HCT116 (cell line): ENCODE measurements at regions not wholly inside any gene's neighbourhood (a gene's known extent, or its start where the extent isn't known, plus 50 kb on each side); places are given as distances from the start of the nearest gene placed in this dataset.

Experiments used
- ATAC-seq: fragments of 200-7000 bp; cut with Tn5 transposase; 2 replicates; pipeline ENCODE4 v1.9.1; 2020; ENCODE audit warnings: mild to moderate bottlenecking, moderate library complexity
- BruUV-seq: library from RNA; stranded (reverse); fragments of 400-500 nt; replicated peaks from 2 replicates; lab custom pipeline; 2021; lab: Mats Ljungman, UMichigan
- CTCF ChIA-PET: fragments of 300-600 bp; sonication (Branson Sonifier 250); formaldehyde crosslinking; loops from one replicate; lab custom pipeline; 2021; ENCODE audit warnings: antibody characterized with exemption; lab: Charles Lee
- POLR2A ChIA-PET: fragments of 300-600, 350-600 bp; sonication (Branson Sonifier 250); formaldehyde crosslinking; loops from one replicate; lab custom pipeline; 2021; ENCODE audit warnings: antibody characterized with exemption; lab: Charles Lee
- RAD21 ChIA-PET, 2 experiments: fragments of 300-600 bp; sonication (Branson Sonifier 250); formaldehyde crosslinking; loops; one replicate each; lab custom pipeline; 2023; ENCODE audit warnings: low total read pairs in 2 of 2; ENCODE audit not compliant: uncharacterized antibody in 2 of 2, unreplicated experiment in 2 of 2, low non-redundant PET in 1 of 2; lab: Charles Lee
- DNase-seq: peaks from one replicate; pipeline ENCODE4 v3.0.0-alpha.2; 2010; ENCODE audit warnings: low read depth, low spot score
- H2AFZ ChIP-seq: fragments of 200-600 bp; shearing (Covaris generic), sonication (generic); 2 replicates; pipeline ENCODE4 v1.6.1; 2017; ENCODE audit warnings: low read depth, mixed run types, mixed read lengths, antibody characterized with exemption, low read length; ENCODE audit not compliant: poor library complexity, severe bottlenecking
- H3K27ac ChIP-seq: 2 replicates; pipeline ENCODE4 v1.5.1; 2012; ENCODE audit warnings: low read depth, low read length
- H3K27me3 ChIP-seq: fragments of 200-600 bp; sonication (generic); 2 replicates; pipeline ENCODE4 v1.6.1; 2016; ENCODE audit warnings: mixed run types, low read length, mixed read lengths; ENCODE audit not compliant: insufficient read depth
- H3K36me3 ChIP-seq, 2 experiments: fragments of 200-500 bp in 1 of 2; fragments of 200-600 bp in 1 of 2; sonication (Bioruptor generic) in 1 of 2; sonication (generic) in 1 of 2; 2 replicates each; pipeline versions ENCODE4 v1.5.1 to v1.6.1; 2014 to 2016; ENCODE audit warnings: low read length in 2 of 2, inconsistent platforms in 1 of 2, mixed read lengths in 1 of 2, mixed run types in 1 of 2; ENCODE audit not compliant: insufficient read depth in 2 of 2, control insufficient read depth in 1 of 2
- H3K4me1 ChIP-seq, 2 experiments: fragments of 200-600 bp in 1 of 2; sonication (generic) in 1 of 2; 2 replicates each; pipeline versions ENCODE4 v1.5.1 to v1.6.1; 2012 to 2017; ENCODE audit warnings: low read length in 2 of 2, inconsistent platforms in 1 of 2, mild to moderate bottlenecking in 1 of 2, mixed read lengths in 1 of 2, mixed run types in 1 of 2, moderate library complexity in 1 of 2; ENCODE audit not compliant: insufficient read depth in 2 of 2, control insufficient read depth in 1 of 2
- H3K4me2 ChIP-seq: fragments of 200-600 bp; sonication (generic); 2 replicates; pipeline ENCODE4 v1.6.1; 2017; ENCODE audit warnings: mixed run types, low read length, mixed read lengths
- H3K4me3 ChIP-seq, 2 experiments: fragments of 200-600 bp in 1 of 2; sonication (generic) in 1 of 2; replicated peaks in 1 of 2; 2 replicates each; pipeline ENCODE4 v1.5.1; 2011 to 2016; ENCODE audit warnings: low read length in 2 of 2, control low read depth in 1 of 2, low read depth in 1 of 2, mild to moderate bottlenecking in 1 of 2, mixed read lengths in 1 of 2, mixed run types in 1 of 2
- H3K79me2 ChIP-seq: fragments of 200-600 bp; sonication (generic); 2 replicates; pipeline ENCODE4 v1.6.1; 2017; ENCODE audit warnings: mild to moderate bottlenecking, mixed run types, low read length, moderate library complexity, mixed read lengths; ENCODE audit not compliant: insufficient read depth
- H3K9ac ChIP-seq: fragments of 200-600 bp; sonication (generic); 2 replicates; pipeline ENCODE4 v1.6.1; 2016; ENCODE audit warnings: low read length, mixed read lengths
- H3K9me2 ChIP-seq: fragments of 200-600 bp; sonication (generic), shearing (Covaris generic); 2 replicates; pipeline ENCODE4 v1.6.1; 2017; ENCODE audit warnings: mixed run types, mild to moderate bottlenecking, moderate library complexity; ENCODE audit not compliant: insufficient read depth
- H3K9me3 ChIP-seq, 2 experiments: fragments of 200-500 bp in 1 of 2; fragments of 200-600 bp in 1 of 2; sonication (Bioruptor generic) in 1 of 2; sonication (generic) in 1 of 2; 2 replicates each; pipeline ENCODE4 v1.6.1; 2014 to 2017; ENCODE audit warnings: low read length in 2 of 2, mixed read lengths in 2 of 2, inconsistent platforms in 1 of 2, low read depth in 1 of 2, mild to moderate bottlenecking in 1 of 2, mixed run types in 1 of 2, moderate library complexity in 1 of 2; ENCODE audit not compliant: control insufficient read depth in 1 of 2, insufficient read depth in 1 of 2
- H4K20me1 ChIP-seq: fragments of 200-600 bp; sonication (generic), shearing (Covaris generic); 2 replicates; pipeline ENCODE4 v1.6.1; 2017; ENCODE audit warnings: mixed run types, mild to moderate bottlenecking, moderate library complexity; ENCODE audit not compliant: insufficient read depth
- CEBPB ChIP-seq: IDR thresholded peaks from 2 replicates; pipeline ENCODE4 v1.6.1; 2012; ENCODE audit warnings: low read depth
- ELF1 ChIP-seq: IDR thresholded peaks from 2 replicates; pipeline ENCODE4 v1.6.1; 2012; ENCODE audit warnings: low read depth, borderline replicate concordance
- EZH2 ChIP-seq: fragments of 200-600 bp; sonication (generic); IDR thresholded peaks from 2 replicates; pipeline ENCODE4 v1.6.1; 2017; ENCODE audit warnings: antibody characterized with exemption, mixed run types
- EZH2phosphoT487 ChIP-seq: fragments of 200-600 bp; IDR thresholded peaks from 2 replicates; pipeline ENCODE4 v1.6.1; 2018; ENCODE audit warnings: antibody characterized with exemption, borderline replicate concordance
- FOSL1 ChIP-seq: IDR thresholded peaks from 2 replicates; pipeline ENCODE4 v1.6.1; 2012; ENCODE audit warnings: low read depth
- JUND ChIP-seq: IDR thresholded peaks from 2 replicates; pipeline ENCODE4 v1.6.1; 2012
- POLR2A ChIP-seq: IDR thresholded peaks from 2 replicates; pipeline ENCODE4 v1.7.0; 2011; ENCODE audit warnings: borderline replicate concordance; ENCODE audit not compliant: insufficient read depth, insufficient read length; ENCODE audit errors: extremely low read depth
- POLR2AphosphoS5 ChIP-seq: IDR thresholded peaks from 2 replicates; pipeline ENCODE4 v1.6.1; 2011; ENCODE audit warnings: mild to moderate bottlenecking, low read depth, low read length, moderate library complexity
- REST ChIP-seq: IDR thresholded peaks from 2 replicates; pipeline ENCODE4 v1.6.1; 2012; ENCODE audit warnings: low read depth
- SIN3A ChIP-seq: IDR thresholded peaks from 2 replicates; pipeline ENCODE4 v1.6.1; 2012; ENCODE audit warnings: low read depth
- SP1 ChIP-seq: IDR thresholded peaks from 2 replicates; pipeline ENCODE4 v1.6.1; 2012; ENCODE audit warnings: low read depth
- YY1 ChIP-seq: IDR thresholded peaks from 2 replicates; pipeline ENCODE4 v1.6.1; 2011; ENCODE audit warnings: low read length, low read depth, moderate library complexity, mild to moderate bottlenecking; ENCODE audit not compliant: insufficient replicate concordance; ENCODE audit errors: extremely low read depth
- ZBTB33 ChIP-seq: IDR thresholded peaks from 2 replicates; pipeline ENCODE4 v1.6.1; 2011; ENCODE audit warnings: mild to moderate bottlenecking, low read length, moderate library complexity; ENCODE audit not compliant: insufficient replicate concordance; ENCODE audit errors: extremely low read depth
- ZFX ChIP-seq: fragments of 450-650 bp; IDR thresholded peaks from 2 replicates; pipeline ENCODE4 v1.6.1; 2017
- ZNF274 ChIP-seq: fragments of 200-500 bp; sonication (Bioruptor generic); IDR thresholded peaks from 2 replicates; pipeline ENCODE4 v1.6.1; 2014; ENCODE audit warnings: mild to moderate bottlenecking, low read depth, low read length, inconsistent platforms
- intact Hi-C: fragments of 100-400 bp; cut with micrococcal nuclease; formaldehyde crosslinking; loops from 2 replicates; pipeline ENCODE4 v1.10.0; 2022
- TF ChIP-seq, protein P1 (sequence below): IDR thresholded peaks from 2 replicates; pipeline ENCODE4 v1.6.1; 2012
- TF ChIP-seq, protein P2 (sequence below): IDR thresholded peaks from 2 replicates; pipeline ENCODE4 v1.6.1; 2012

DNA sequence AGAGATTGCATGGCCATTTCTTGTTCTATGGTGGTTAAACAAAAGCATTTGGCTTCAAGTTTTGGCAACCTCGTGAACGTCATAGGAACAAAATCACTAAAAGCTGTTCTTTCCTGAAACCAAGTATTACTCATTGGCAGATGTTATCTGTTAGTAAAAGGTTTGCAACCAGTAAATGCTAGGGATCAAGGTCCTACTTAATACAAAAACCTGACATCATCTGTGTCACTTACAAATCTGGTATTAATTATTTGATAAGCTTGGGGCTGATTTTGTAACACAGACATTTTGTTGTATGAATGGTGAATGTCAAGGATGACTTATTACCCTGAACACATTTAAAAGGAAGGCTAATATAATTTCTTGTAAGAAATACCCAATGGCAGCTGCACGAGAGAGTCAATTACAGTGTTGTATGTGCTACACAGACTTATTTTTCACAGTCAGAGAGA lies 486.4 kb upstream of the ZNF608 start:
- H3K4me1 ChIP-seq = no peaks in the 10 kb centered on the region
- H3K79me2 ChIP-seq = no peaks in the 10 kb centered on the region
- CTCF ChIA-PET = no interaction called here
- H3K4me2 ChIP-seq = no peak overlapping the region
- ATAC-seq (no peak), DNase-seq (no peak)
- no peaks in the 10 kb centered on the region for H3K9me3 ChIP-seq
- H3K27me3 ChIP-seq = no peaks in the 10 kb centered on the region
- POLR2A ChIA-PET = no interaction called here
- TF ChIP-seq, protein P1, sequence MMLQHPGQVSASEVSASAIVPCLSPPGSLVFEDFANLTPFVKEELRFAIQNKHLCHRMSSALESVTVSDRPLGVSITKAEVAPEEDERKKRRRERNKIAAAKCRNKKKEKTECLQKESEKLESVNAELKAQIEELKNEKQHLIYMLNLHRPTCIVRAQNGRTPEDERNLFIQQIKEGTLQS = no peak
- TF ChIP-seq, protein P2, sequence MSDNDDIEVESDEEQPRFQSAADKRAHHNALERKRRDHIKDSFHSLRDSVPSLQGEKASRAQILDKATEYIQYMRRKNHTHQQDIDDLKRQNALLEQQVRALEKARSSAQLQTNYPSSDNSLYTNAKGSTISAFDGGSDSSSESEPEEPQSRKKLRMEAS = no peak
- TF ChIP-seq EZH2phosphoT487 (no peak), EZH2 (no peak), JUND (no peak), CEBPB (no peak), YY1 (no peak), ZFX (no peak), POLR2A (no peak), ZBTB33 (no peak), POLR2AphosphoS5 (no peak), FOSL1 (no peak), ZNF274 (no peak), REST (no peak), SIN3A (no peak), ELF1 (no peak), SP1 (no peak)
- no peak overlapping the region for H3K4me3 ChIP-seq
- intact Hi-C loops = no loop called here
- H2AFZ ChIP-seq = no peak overlapping the region
- no peaks in the 10 kb centered on the region for H4K20me1 ChIP-seq
- RAD21 ChIA-PET = no interaction called here
- no peaks in the 10 kb centered on the region for H3K9me2 ChIP-seq
- H3K36me3 ChIP-seq = no peaks in the 10 kb centered on the region
- no peak overlapping the region for H3K9ac ChIP-seq
- no peak overlapping the region for H3K27ac ChIP-seq
- no TSS peak for BruUV-seq
